NCI-H446 (cell line): ENCODE measurements at regions not wholly inside any gene's neighbourhood (a gene's known extent, or its start where the extent isn't known, plus 50 kb on each side); places are given as distances from the start of the nearest gene placed in this dataset.
"Not testable (repeated sequence)": the region's sequence is repeated elsewhere in the genome, so short reads cannot be mapped to it uniquely, and the experiment has no call there.

Experiments
- DNase-seq, 2 experiments: peaks; one replicate each; lab custom pipeline; 2025; lab: John Stamatoyannopoulos, UW

GRCh38 chr6:11384531-11385309 lies 152.3 kb upstream of the NEDD9 start:
- DNase-seq, result no peak

- no peak for DNase-seq
Observed at GRCh38 chr6:11381801-11382513, 149.5 kb upstream of the NEDD9 start.

GRCh38 chr6:11380969-11381744 lies 148.7 kb upstream of the NEDD9 start:
- no peak for DNase-seq

- no peak for DNase-seq
Observed at GRCh38 chr6:11380549-11380948, 148.1 kb upstream of the NEDD9 start.

- DNase-seq, result no peak
Observed at GRCh38 chr6:11379805-11380204, 147.3 kb upstream of the NEDD9 start.

- DNase-seq, result no peak
Observed at GRCh38 chr6:11378639-11379038, 146.2 kb upstream of the NEDD9 start.

- no peak for DNase-seq
Observed at GRCh38 chr6:11374036-11375010, 141.9 kb upstream of the NEDD9 start.

- no peak for DNase-seq
Observed at GRCh38 chr6:11373208-11373607, 140.7 kb upstream of the NEDD9 start.

GRCh38 chr6:11372186-11372790 lies 139.8 kb upstream of the NEDD9 start:
- not testable (repeated sequence) for DNase-seq

GRCh38 chr6:11370191-11371018 lies 137.9 kb upstream of the NEDD9 start:
- DNase-seq, result no peak

- no peak for DNase-seq
Observed at GRCh38 chr6:11368760-11369159, 136.3 kb upstream of the NEDD9 start.

GRCh38 chr6:11368264-11368663 lies 135.8 kb upstream of the NEDD9 start:
- DNase-seq, result no peak

GRCh38 chr6:11367638-11368199 lies 135.3 kb upstream of the NEDD9 start:
- no peak for DNase-seq

GRCh38 chr6:11366934-11367637 lies 134.6 kb upstream of the NEDD9 start:
- DNase-seq, result no peak

GRCh38 chr6:11366183-11366933 lies 133.9 kb upstream of the NEDD9 start:
- DNase-seq, result no peak

- no peak for DNase-seq
Observed at GRCh38 chr6:11364971-11365397, 132.5 kb upstream of the NEDD9 start.

GRCh38 chr6:11363881-11364576 lies 131.6 kb upstream of the NEDD9 start:
- DNase-seq, result no peak

- DNase-seq, result no peak
Observed at GRCh38 chr6:11362564-11362963, 130.1 kb upstream of the NEDD9 start.
